ENCODE measurements at regions not wholly inside any gene's neighbourhood (a gene's known extent, or its start where the extent isn't known, plus 50 kb on each side); places are given as distances from the start of the nearest gene placed in this dataset.

GRCh38 chr12:22916241-22916640 is 291.3 kb downstream of the ETNK1 start:
- no peak for DNase-seq

DNA sequence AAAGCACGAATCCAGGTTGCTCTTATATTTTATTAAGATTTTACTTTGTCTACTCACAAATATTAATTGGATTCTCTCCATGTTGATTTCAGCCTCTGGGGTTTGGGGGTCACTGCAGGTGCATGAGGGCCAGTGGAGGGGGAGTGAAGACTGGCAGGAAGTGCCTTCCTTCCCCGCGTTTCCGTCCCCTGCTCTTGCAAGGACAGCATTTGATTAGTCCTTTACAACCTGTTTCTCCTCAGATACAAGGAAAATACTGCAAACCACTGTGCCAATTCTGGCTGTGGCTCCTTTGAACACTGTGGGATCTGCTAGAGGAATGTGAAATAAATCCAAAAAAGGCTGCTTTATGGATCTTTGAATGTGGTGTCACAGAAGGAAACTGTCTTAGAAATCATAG is 291.8 kb downstream of the ETNK1 start:
- DNase-seq: no peak

DNA sequence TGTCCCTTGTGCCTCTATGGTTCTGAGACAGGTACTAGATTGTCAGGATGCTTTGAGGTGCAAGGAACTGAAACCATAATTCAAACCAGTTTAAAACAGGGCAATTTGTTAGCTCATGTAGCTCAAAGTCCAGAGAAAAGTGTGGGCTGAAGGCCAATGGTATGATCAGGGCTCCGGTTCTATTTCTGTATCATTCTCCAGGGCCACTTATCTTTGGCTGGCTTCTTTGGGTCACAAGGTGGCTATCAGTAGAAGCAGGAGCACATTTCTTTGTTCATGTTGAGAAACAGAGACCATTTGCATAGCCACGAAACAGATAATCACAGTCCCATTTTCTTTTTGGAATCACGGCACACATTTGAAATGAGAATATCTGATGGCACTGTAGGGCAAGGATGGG is 294.9 kb downstream of the ETNK1 start:
- DNase-seq: no peak

GRCh38 chr12:22923768-22924167 is 298.8 kb downstream of the ETNK1 start:
- DNase-seq: no peak

- DNase-seq: no peak
Measured at GRCh38 chr12:22924391-22924790, 299.4 kb downstream of the ETNK1 start.

GRCh38 chr12:22925623-22926022 is 300.7 kb downstream of the ETNK1 start:
- DNase-seq: no peak

GRCh38 chr12:22932431-22932830 is 307.5 kb downstream of the ETNK1 start:
- no peak for DNase-seq

DNA sequence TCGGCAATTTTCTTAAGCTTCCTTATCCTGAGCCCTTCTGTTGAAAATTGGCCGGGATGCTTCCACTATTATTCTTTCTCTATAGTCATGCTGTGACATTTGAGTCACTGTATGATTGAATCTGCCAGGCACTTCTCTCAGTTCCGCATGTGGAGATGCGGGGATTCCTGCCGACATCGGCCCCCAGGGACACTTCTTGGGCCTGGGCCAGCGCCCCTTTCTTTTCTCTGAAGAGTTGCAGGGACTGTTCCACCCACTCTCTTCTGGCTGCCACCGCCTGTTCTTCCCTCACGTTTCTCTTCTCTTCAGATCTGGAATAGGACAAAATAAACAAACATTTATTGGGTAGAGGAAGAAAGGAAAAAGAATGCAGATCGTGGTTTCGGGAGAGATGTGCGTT is 310.1 kb downstream of the ETNK1 start:
- no peak for DNase-seq

- DNase-seq: no peak
Measured at GRCh38 chr12:22935501-22935900, 310.5 kb downstream of the ETNK1 start.

GRCh38 chr12:22938323-22938722 is 313.4 kb downstream of the ETNK1 start:
- no peak for DNase-seq

- DNase-seq: no peak
Measured at GRCh38 chr12:22951206-22951605, 326.2 kb downstream of the ETNK1 start.

- DNase-seq: no peak
Measured at GRCh38 chr12:22956690-22957089, 331.7 kb downstream of the ETNK1 start.

- no peak for DNase-seq
Measured at GRCh38 chr12:22967171-22967570, 342.2 kb downstream of the ETNK1 start.

- DNase-seq: no peak
Measured at GRCh38 chr12:22969521-22969920, 344.6 kb downstream of the ETNK1 start.

DNA sequence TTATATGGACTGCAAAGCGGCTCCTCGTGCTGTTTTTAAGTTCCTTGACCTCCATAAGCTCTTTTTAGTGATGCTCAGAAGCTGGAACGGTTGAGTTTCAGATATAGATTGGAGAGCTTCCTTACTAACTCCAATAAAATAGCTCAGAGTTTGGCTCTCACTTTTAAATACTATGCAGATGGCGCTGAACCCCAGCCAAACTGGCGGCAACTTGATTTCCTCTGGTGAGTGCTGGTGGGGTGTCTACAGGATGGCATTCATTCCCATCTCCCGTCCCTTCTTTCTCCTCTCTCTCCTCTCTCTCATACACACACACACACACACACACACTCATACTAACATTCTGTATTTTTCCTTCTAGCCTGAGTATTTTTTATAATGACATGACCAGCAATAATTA is 346.3 kb downstream of the ETNK1 start:
- DNase-seq: no peak

DNA sequence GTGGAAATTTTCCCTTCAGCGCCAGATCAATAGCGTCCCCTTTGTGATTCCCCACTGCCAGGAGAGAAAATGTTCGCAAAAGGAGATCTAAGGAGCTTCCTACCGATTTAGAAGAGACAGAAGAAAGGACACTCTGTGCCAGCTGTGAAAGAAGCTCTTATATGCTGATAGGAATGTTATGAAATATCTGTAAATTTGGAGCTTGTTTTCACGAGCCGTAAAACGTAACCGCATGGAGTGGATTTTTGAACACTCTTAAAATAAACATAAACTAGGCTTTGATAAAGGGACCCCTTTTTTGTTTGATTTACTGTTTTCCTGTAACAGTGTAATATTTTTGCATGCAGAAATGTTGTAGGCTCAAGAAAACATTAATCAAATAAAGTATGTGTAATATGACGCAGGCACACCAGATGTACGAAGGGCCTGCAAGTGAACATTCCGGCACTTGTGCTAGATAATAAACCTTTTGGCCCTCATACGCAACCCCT is 346.8 kb downstream of the ETNK1 start:
- no peak for DNase-seq

DNA sequence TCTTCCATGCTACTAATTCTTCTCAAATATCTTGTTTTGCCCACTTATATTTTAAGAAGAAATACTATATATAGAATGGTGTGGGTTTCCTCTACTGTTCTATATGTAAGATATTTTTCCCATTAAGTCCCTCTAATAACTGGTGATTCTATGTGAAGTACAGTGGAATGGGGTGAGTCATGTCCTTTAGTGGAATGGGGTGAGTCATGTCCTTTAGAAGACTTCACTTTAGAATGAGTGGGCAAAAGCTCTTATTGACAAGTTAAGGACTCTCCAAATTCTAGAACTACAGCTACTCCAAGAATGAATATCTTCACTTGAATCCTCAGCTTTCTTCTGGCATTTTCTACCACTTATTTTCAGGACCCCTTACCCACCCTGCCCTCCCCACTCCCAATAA is 349.9 kb downstream of the ETNK1 start:
- DNase-seq: no peak

- DNase-seq: no peak
Measured at GRCh38 chr12:22978962-22979361, 354.0 kb downstream of the ETNK1 start.

- no peak for DNase-seq
Measured at GRCh38 chr12:22979854-22980469, 355.0 kb downstream of the ETNK1 start.

- DNase-seq: no peak
Measured at GRCh38 chr12:22981711-22982110, 356.7 kb downstream of the ETNK1 start.

DNA sequence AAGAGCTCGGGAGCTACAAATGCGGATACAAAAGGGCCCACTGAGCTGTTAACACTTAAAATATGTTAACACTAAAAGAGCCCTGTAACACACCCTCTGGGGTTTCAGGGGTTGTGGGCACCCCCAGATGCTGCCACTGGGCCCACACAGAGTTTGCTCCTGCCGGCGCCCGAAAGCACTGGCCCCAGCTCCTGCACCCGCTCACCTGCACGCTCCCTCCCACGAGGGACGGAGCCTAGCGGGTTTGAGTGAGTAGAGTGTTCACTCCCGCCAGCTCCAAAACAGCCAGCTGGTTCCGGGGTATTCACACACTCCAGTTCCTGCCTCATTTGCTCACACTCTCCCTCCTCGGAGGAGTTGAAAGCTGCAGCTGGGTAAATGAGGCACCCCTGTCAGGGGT is 357.7 kb downstream of the ETNK1 start:
- no peak for DNase-seq

GRCh38 chr12:22986997-22987396 is 362.0 kb downstream of the ETNK1 start:
- no peak for DNase-seq

GRCh38 chr12:22990501-22990900 is 365.5 kb downstream of the ETNK1 start:
- no peak for DNase-seq

- DNase-seq: no peak
Measured at GRCh38 chr12:22991250-22991844, 366.4 kb downstream of the ETNK1 start.

Data from CD4-positive, alpha-beta T cell treated with Interferon alpha-2 for 1 hour (primary cell).